Endodermal cell (in vitro differentiated cells): ENCODE measurements at regions not wholly inside any gene's neighbourhood (a gene's known extent, or its start where the extent isn't known, plus 50 kb on each side); places are given as distances from the start of the nearest gene placed in this dataset.

Experiments used
- DNase-seq: peaks from one replicate; pipeline ENCODE4 v3.0.0-alpha.2; 2017
- H3K27ac ChIP-seq: 2 replicates; pipeline ENCODE4 v1.5.1; 2013; ENCODE audit warnings: mild to moderate bottlenecking, low read depth, low read length, moderate library complexity
- H3K27me3 ChIP-seq: 2 replicates; pipeline ENCODE4 v1.6.1; 2013; ENCODE audit warnings: mild to moderate bottlenecking, low read length, moderate library complexity; ENCODE audit not compliant: insufficient read depth, control insufficient read depth, poor library complexity, severe bottlenecking
- H3K36me3 ChIP-seq: 2 replicates; pipeline ENCODE4 v1.7.0; 2013; ENCODE audit warnings: mild to moderate bottlenecking, low read length, moderate library complexity; ENCODE audit not compliant: control insufficient read depth, insufficient read depth
- H3K4me1 ChIP-seq: one replicate; pipeline ENCODE4 v1.7.0; 2013; ENCODE audit warnings: low read length; ENCODE audit not compliant: control insufficient read depth, insufficient read depth
- H3K4me3 ChIP-seq: 2 replicates; pipeline ENCODE4 v1.5.1; 2013; ENCODE audit warnings: mild to moderate bottlenecking, low read length, moderate library complexity
- H3K9ac ChIP-seq: 2 replicates; pipeline ENCODE4 v1.6.1; 2013; ENCODE audit warnings: mild to moderate bottlenecking, low read length, moderate library complexity; ENCODE audit not compliant: poor library complexity, severe bottlenecking; ENCODE audit errors: extremely low read depth
- H3K9me3 ChIP-seq: 2 replicates; pipeline ENCODE4 v1.6.1; 2013; ENCODE audit warnings: mild to moderate bottlenecking, low read length, moderate library complexity; ENCODE audit not compliant: control insufficient read depth
- H3K27ac Mint-ChIP-seq: 2 replicates; pipeline ENCODE4 v1.8.0; 2020; ENCODE audit warnings: mixed read lengths
- H3K27me3 Mint-ChIP-seq: 2 replicates; pipeline ENCODE4 v1.8.0; 2021; ENCODE audit warnings: mild to moderate bottlenecking, mixed read lengths; ENCODE audit not compliant: insufficient read depth
- H3K36me3 Mint-ChIP-seq: 2 replicates; pipeline ENCODE4 v1.8.0; 2020; ENCODE audit warnings: low read depth, mixed read lengths
- H3K4me1 Mint-ChIP-seq: 2 replicates; pipeline ENCODE4 v1.8.0; 2020; ENCODE audit warnings: mixed read lengths
- H3K4me3 Mint-ChIP-seq: 2 replicates; pipeline ENCODE4 v1.8.0; 2020; ENCODE audit warnings: mild to moderate bottlenecking, moderate library complexity, mixed read lengths
- H3K9me3 Mint-ChIP-seq: 2 replicates; pipeline ENCODE4 v1.8.0; 2020; ENCODE audit warnings: mild to moderate bottlenecking, mixed read lengths
- CTCF ChIP-seq: fragments of 200-600 bp; sonication (generic); conservative IDR thresholded peaks from 2 replicates; pipeline ENCODE4 v1.5.0; 2021; ENCODE audit warnings: antibody characterized with exemption, mild to moderate bottlenecking
- WGBS, 2 experiments: methylation state at CpG; one replicate each; pipeline versions ENCODE4 v1.1.5 to v1.1.7; 2013; ENCODE audit warnings: missing lambda C conversion rate in 2 of 2, mixed read lengths in 1 of 2; ENCODE audit not compliant: insufficient coverage in 1 of 2, insufficient read length in 1 of 2; 5-methylcytosine and 5-hydroxymethylcytosine counted together

GRCh38 chr12:97758586-97758985 is 296.0 kb downstream of the RMST start:
- DNase-seq: no peak
- peaks cover 17% of the 10 kb centered on the region for H3K4me1 ChIP-seq
- H3K9ac ChIP-seq: no peak overlapping the region
- Mint-ChIP-seq H3K27ac (no peak overlapping the region), H3K4me1 (peaks cover 30% of the 10 kb centered on the region), H3K27me3 (no peaks in the 10 kb centered on the region), H3K4me3 (no peak overlapping the region), H3K36me3 (peaks cover 1% of the 10 kb centered on the region), H3K9me3 (peaks cover 7% of the 10 kb centered on the region)
- H3K4me3 ChIP-seq: no peak overlapping the region
- no peak for TF ChIP-seq CTCF
- WGBS, 2 experiments: 94 to 100% methylated on average over 1 of the region's 1 CpG
- H3K9me3 ChIP-seq: peaks cover 15% of the 10 kb centered on the region
- no peaks in the 10 kb centered on the region for H3K27me3 ChIP-seq
- H3K36me3 ChIP-seq: no peaks in the 10 kb centered on the region
- H3K27ac ChIP-seq: no peak overlapping the region

GRCh38 chr12:97760601-97761000 is 298.0 kb downstream of the RMST start:
- no peak overlapping the region for H3K27ac Mint-ChIP-seq
- H3K4me1 Mint-ChIP-seq: peaks cover 28% of the 10 kb centered on the region
- H3K9me3 Mint-ChIP-seq: peaks cover 7% of the 10 kb centered on the region
- peaks cover 1% of the 10 kb centered on the region for H3K36me3 Mint-ChIP-seq
- 91 to 95% methylated on average over 2 to 3 of the region's 3 CpGs for WGBS, 2 experiments
- TF ChIP-seq CTCF: no peak
- Histone ChIP-seq H3K27me3 (no peaks in the 10 kb centered on the region), H3K4me3 (peak overlapping the region; percentile 41), H3K36me3 (no peaks in the 10 kb centered on the region), H3K4me1 (peaks cover 17% of the 10 kb centered on the region), H3K9me3 (peaks cover 18% of the 10 kb centered on the region), H3K27ac (no peak overlapping the region), H3K9ac (no peak overlapping the region)
- no peak overlapping the region for H3K4me3 Mint-ChIP-seq
- DNase-seq: no peak
- H3K27me3 Mint-ChIP-seq: no peaks in the 10 kb centered on the region

GRCh38 chr12:97763113-97763512 is 300.5 kb downstream of the RMST start:
- Mint-ChIP-seq H3K36me3 (peaks cover 1% of the 10 kb centered on the region), H3K4me3 (no peak overlapping the region), H3K27ac (no peak overlapping the region), H3K27me3 (no peaks in the 10 kb centered on the region), H3K9me3 (peaks cover 7% of the 10 kb centered on the region), H3K4me1 (peaks cover 18% of the 10 kb centered on the region)
- Histone ChIP-seq H3K4me3 (peak overlapping the region; percentile 41), H3K36me3 (no peaks in the 10 kb centered on the region), H3K9ac (no peak overlapping the region), H3K4me1 (peaks cover 6% of the 10 kb centered on the region), H3K27me3 (no peaks in the 10 kb centered on the region), H3K9me3 (peaks cover 18% of the 10 kb centered on the region), H3K27ac (no peak overlapping the region)
- DNase-seq: no peak
- 88 to 90% methylated on average over 2 to 5 of the region's 6 CpGs for WGBS, 2 experiments
- TF ChIP-seq CTCF: no peak
